GM21786 (cell line): ENCODE measurements at regions not wholly inside any gene's neighbourhood (a gene's known extent, or its start where the extent isn't known, plus 50 kb on each side); places are given as distances from the start of the nearest gene placed in this dataset.

Experiments
- ATAC-seq: cut with Tn5 transposase; IDR thresholded peaks from one replicate; pipeline ENCODE4 v1.9.1; 2021; ENCODE audit not compliant: unreplicated experiment

- no peak for ATAC-seq
Measured at GRCh38 chrX:104310657-104311254, 56.0 kb upstream of the ESX1 start.

GRCh38 chrX:104310090-104310489 is 55.4 kb upstream of the ESX1 start:
- no peak for ATAC-seq

- no peak for ATAC-seq
Measured at GRCh38 chrX:104309169-104309568, 54.4 kb upstream of the ESX1 start.

- no peak for ATAC-seq
Measured at GRCh38 chrX:104307341-104307740, 52.6 kb upstream of the ESX1 start.

GRCh38 chrX:104306180-104306579 is 51.4 kb upstream of the ESX1 start:
- no peak for ATAC-seq
